ENCODE measurements at regions not wholly inside any gene's neighbourhood (a gene's known extent, or its start where the extent isn't known, plus 50 kb on each side); places are given as distances from the start of the nearest gene placed in this dataset.

GRCh38 chr2:120641366-120641771, 94.3 kb upstream of the GLI2 start:
- TF ChIP-seq CTCF (IDR thresholded peaks at IDR 0.05) = no peak
- no peak for TF ChIP-seq POLR2A (IDR thresholded peaks at IDR 0.05)
- TF ChIP-seq EP300 (IDR thresholded peaks at IDR 0.05) = no peak
